BE2C (cell line): ENCODE measurements at regions not wholly inside any gene's neighbourhood (a gene's known extent, or its start where the extent isn't known, plus 50 kb on each side); places are given as distances from the start of the nearest gene placed in this dataset.
A peak's percentile ranks its signal among the peaks of the same experiment; 100 is the strongest.
"Not testable (repeated sequence)": the region's sequence is repeated elsewhere in the genome, so short reads cannot be mapped to it uniquely, and the experiment has no call there.

Experiments
- DNase-seq: peaks from one replicate; pipeline ENCODE4 v3.0.0-alpha.2; 2020
- H3K27me3 ChIP-seq: fragments of 250-450 bp; sonication (Bioruptor Pico); 2 replicates; pipeline ENCODE4 v1.5.1; 2020; ENCODE audit warnings: mild to moderate bottlenecking
- H3K36me3 ChIP-seq: fragments of 250-450 bp; sonication (Bioruptor Pico); 2 replicates; pipeline ENCODE4 v1.5.1; 2020; ENCODE audit warnings: mild to moderate bottlenecking
- H3K4me1 ChIP-seq: fragments of 250-450 bp; sonication (Bioruptor Pico); 2 replicates; pipeline ENCODE4 v1.5.1; 2020
- H3K4me3 ChIP-seq: 2 replicates; pipeline ENCODE4 v1.5.1; 2011; ENCODE audit warnings: low read depth, low read length
- H3K9me3 ChIP-seq: fragments of 250-450 bp; sonication (Bioruptor Pico); 2 replicates; pipeline ENCODE4 v1.5.1; 2020
- CTCF ChIP-seq: IDR thresholded peaks from 2 replicates; pipeline ENCODE4 v1.5.1; 2012; ENCODE audit warnings: mild to moderate bottlenecking, low read depth, low read length

GRCh38 chr9:78438780-78439179 lies 141.9 kb downstream of the PSAT1 start:
- no peaks in the 10 kb centered on the region for H3K9me3 ChIP-seq
- H3K27me3 ChIP-seq: no peaks in the 10 kb centered on the region
- no peak for DNase-seq
- no peaks in the 10 kb centered on the region for H3K36me3 ChIP-seq
- TF ChIP-seq CTCF: no peak
- no peak overlapping the region for H3K4me3 ChIP-seq
- H3K4me1 ChIP-seq: no peaks in the 10 kb centered on the region; the same call in 1 of the 2 replicates

- H3K4me3 ChIP-seq: no peak overlapping the region
- TF ChIP-seq CTCF: peak; percentile 97
- no peaks in the 10 kb centered on the region for H3K36me3 ChIP-seq
- H3K4me1 ChIP-seq: no peaks in the 10 kb centered on the region; the same call in 1 of the 2 replicates
- no peaks in the 10 kb centered on the region for H3K27me3 ChIP-seq
- peak; percentile 80 for DNase-seq
- no peaks in the 10 kb centered on the region for H3K9me3 ChIP-seq
Measured at GRCh38 chr9:78439190-78439865, 142.4 kb downstream of the PSAT1 start.

GRCh38 chr9:78439866-78440830 lies 143.2 kb downstream of the PSAT1 start:
- no peaks in the 10 kb centered on the region for H3K9me3 ChIP-seq
- no peaks in the 10 kb centered on the region for H3K36me3 ChIP-seq
- H3K4me1 ChIP-seq: no peaks in the 10 kb centered on the region; the same call in 1 of the 2 replicates
- no peak for DNase-seq
- 0 out of 2 replicates have a peak, but pooled peaks have one; percentile 26 for TF ChIP-seq CTCF
- H3K27me3 ChIP-seq: no peaks in the 10 kb centered on the region
- no peak overlapping the region for H3K4me3 ChIP-seq

- Histone ChIP-seq H3K36me3 (no peaks in the 10 kb centered on the region), H3K9me3 (no peaks in the 10 kb centered on the region), H3K4me3 (no peak overlapping the region), H3K4me1 (no peaks in the 10 kb centered on the region; the same call in 1 of the 2 replicates), H3K27me3 (no peaks in the 10 kb centered on the region)
- DNase-seq: no peak
- TF ChIP-seq CTCF: no peak
Measured at GRCh38 chr9:78441396-78441795, 144.5 kb downstream of the PSAT1 start.

GRCh38 chr9:78441822-78442431 lies 145.0 kb downstream of the PSAT1 start:
- no peak for DNase-seq
- H3K27me3 ChIP-seq: no peaks in the 10 kb centered on the region
- no peak for TF ChIP-seq CTCF
- no peaks in the 10 kb centered on the region for H3K9me3 ChIP-seq
- H3K36me3 ChIP-seq: no peaks in the 10 kb centered on the region
- no peaks in the 10 kb centered on the region; the same call in 1 of the 2 replicates for H3K4me1 ChIP-seq
- no peak overlapping the region for H3K4me3 ChIP-seq

- not testable (repeated sequence) for H3K27me3 ChIP-seq, H3K9me3 ChIP-seq, H3K36me3 ChIP-seq, DNase-seq, H3K4me1 ChIP-seq, H3K4me3 ChIP-seq
Measured at GRCh38 chr9:78442577-78442976, 145.7 kb downstream of the PSAT1 start.
